PC-9 (cell line): ENCODE measurements at regions not wholly inside any gene's neighbourhood (a gene's known extent, or its start where the extent isn't known, plus 50 kb on each side); places are given as distances from the start of the nearest gene placed in this dataset.

Experiments used
- BruUV-seq: library from RNA; stranded (reverse); fragments of 400-500 nt; replicated peaks from 2 replicates; lab custom pipeline; 2021; lab: Mats Ljungman, UMichigan
- CTCF ChIA-PET: fragments of 300-600 bp; sonication (Branson Sonifier 250); formaldehyde crosslinking; loops from one replicate; lab custom pipeline; 2022; ENCODE audit warnings: antibody characterized with exemption; lab: Charles Lee
- POLR2A ChIA-PET: fragments of 300-600 bp; sonication (Branson Sonifier 250); formaldehyde crosslinking; loops from one replicate; lab custom pipeline; 2022; ENCODE audit warnings: antibody characterized with exemption; ENCODE audit not compliant: unreplicated experiment; lab: Charles Lee
- DNase-seq, 2 experiments: peaks; one replicate each; pipeline versions ENCODE4 v3.0.0 to v3.0.0-alpha.2; 2015 to 2022; ENCODE audit warnings: mixed read lengths in 1 of 2
- H2AFZ ChIP-seq: fragments of 200-600 bp; sonication (generic); 2 replicates; pipeline ENCODE4 v1.8.1; 2017; ENCODE audit warnings: antibody characterized with exemption
- H3F3A ChIP-seq: fragments of 200-600 bp; sonication (generic); 2 replicates; pipeline ENCODE4 v1.8.1; 2017; ENCODE audit warnings: antibody characterized with exemption, mild to moderate bottlenecking, low read depth; ENCODE audit not compliant: insufficient read depth
- H3K27ac ChIP-seq: fragments of 200-600 bp; sonication (generic); 2 replicates; pipeline ENCODE4 v1.6.1; 2016; ENCODE audit warnings: mixed run types
- H3K27me3 ChIP-seq: fragments of 200-600 bp; sonication (generic); 2 replicates; pipeline ENCODE4 v1.6.1; 2016; ENCODE audit warnings: low read depth, mixed run types; ENCODE audit not compliant: insufficient read depth
- H3K36me3 ChIP-seq: fragments of 200-600 bp; sonication (generic); 2 replicates; pipeline ENCODE4 v1.6.1; 2016; ENCODE audit warnings: low read depth, mixed run types
- H3K4me1 ChIP-seq: fragments of 200-600 bp; sonication (generic); replicated peaks from 2 replicates; pipeline ENCODE4 v1.6.1; 2016; ENCODE audit warnings: mixed run types; ENCODE audit not compliant: insufficient read depth
- H3K4me2 ChIP-seq: fragments of 200-600 bp; sonication (generic); 2 replicates; pipeline ENCODE4 v1.6.1; 2017; ENCODE audit warnings: mixed run types
- H3K4me3 ChIP-seq: fragments of 200-600 bp; sonication (generic); 2 replicates; pipeline ENCODE4 v1.6.1; 2016; ENCODE audit warnings: mixed run types
- H3K79me2 ChIP-seq: fragments of 200-600 bp; sonication (generic); 2 replicates; pipeline ENCODE4 v1.6.1; 2017; ENCODE audit warnings: low read depth, mixed run types
- H3K9me2 ChIP-seq: fragments of 200-600 bp; sonication (generic); 2 replicates; pipeline ENCODE4 v1.8.1; 2017; ENCODE audit warnings: mild to moderate bottlenecking; ENCODE audit not compliant: insufficient read depth
- H3K9me3 ChIP-seq: fragments of 200-600 bp; sonication (generic); 2 replicates; pipeline ENCODE4 v1.8.1; 2016; ENCODE audit warnings: low read depth; ENCODE audit not compliant: insufficient read depth
- H4K20me1 ChIP-seq: fragments of 200-600 bp; sonication (generic); 2 replicates; pipeline ENCODE4 v1.8.1; 2017; ENCODE audit not compliant: insufficient read depth
- CTCF ChIP-seq: fragments of 200-600 bp; sonication (generic); conservative IDR thresholded peaks from 2 replicates; pipeline ENCODE4 v1.6.1; 2017; ENCODE audit warnings: mixed run types, antibody characterized with exemption, mild to moderate bottlenecking, moderate library complexity
- EZH2 ChIP-seq: fragments of 200-600 bp; sonication (generic); IDR thresholded peaks from 2 replicates; pipeline ENCODE4 v1.8.0; 2017; ENCODE audit warnings: antibody characterized with exemption, low read depth
- intact Hi-C: fragments of 100-400 bp; cut with micrococcal nuclease; formaldehyde crosslinking; loops from one replicate; pipeline ENCODE4 v1.10.0; 2022; ENCODE audit not compliant: unreplicated experiment

- no peaks in the 10 kb centered on the region for H3F3A ChIP-seq
- ChIA-PET POLR2A (no interaction called here), CTCF (no interaction called here)
- no peaks in the 10 kb centered on the region for H4K20me1 ChIP-seq
- no peak overlapping the region for H3K27ac ChIP-seq
- H3K27me3 ChIP-seq: peaks cover 92% of the 10 kb centered on the region
- H3K4me3 ChIP-seq: no peak overlapping the region
- no peaks in the 10 kb centered on the region for H3K36me3 ChIP-seq
- BruUV-seq: no TSS peak
- peak; percentile 10 to 53 for DNase-seq
- no peak overlapping the region for H2AFZ ChIP-seq
- TF ChIP-seq EZH2: no peak
- TF ChIP-seq CTCF: peak; percentile 63
- intact Hi-C loops: no loop called here
- H3K9me2 ChIP-seq: no peaks in the 10 kb centered on the region
- no peak overlapping the region for H3K4me2 ChIP-seq
- no peaks in the 10 kb centered on the region for H3K79me2 ChIP-seq
- H3K4me1 ChIP-seq: no peaks in the 10 kb centered on the region
- H3K9me3 ChIP-seq: no peaks in the 10 kb centered on the region
These were observed 131.2 kb upstream of the CDH4 start for GRCh38 chr20:61120595-61121515.

- no peak for DNase-seq
- H3K4me3 ChIP-seq: no peak overlapping the region
- no TSS peak for BruUV-seq
- no peaks in the 10 kb centered on the region for H3K36me3 ChIP-seq
- no peak overlapping the region for H2AFZ ChIP-seq
- H3K27me3 ChIP-seq: peaks cover 92% of the 10 kb centered on the region
- no peaks in the 10 kb centered on the region for H3K79me2 ChIP-seq
- H3K9me2 ChIP-seq: no peaks in the 10 kb centered on the region
- intact Hi-C loops: no loop called here
- H3K4me1 ChIP-seq: no peaks in the 10 kb centered on the region
- ChIA-PET POLR2A (no interaction called here), CTCF (no interaction called here)
- no peak overlapping the region for H3K4me2 ChIP-seq
- no peak overlapping the region for H3K27ac ChIP-seq
- no peaks in the 10 kb centered on the region; the same call in 1 of the 2 replicates for H4K20me1 ChIP-seq
- H3K9me3 ChIP-seq: no peaks in the 10 kb centered on the region
- TF ChIP-seq EZH2 (no peak), CTCF (no peak)
- no peaks in the 10 kb centered on the region for H3F3A ChIP-seq
These were observed 130.4 kb upstream of the CDH4 start for GRCh38 chr20:61121661-61122060.

DNA sequence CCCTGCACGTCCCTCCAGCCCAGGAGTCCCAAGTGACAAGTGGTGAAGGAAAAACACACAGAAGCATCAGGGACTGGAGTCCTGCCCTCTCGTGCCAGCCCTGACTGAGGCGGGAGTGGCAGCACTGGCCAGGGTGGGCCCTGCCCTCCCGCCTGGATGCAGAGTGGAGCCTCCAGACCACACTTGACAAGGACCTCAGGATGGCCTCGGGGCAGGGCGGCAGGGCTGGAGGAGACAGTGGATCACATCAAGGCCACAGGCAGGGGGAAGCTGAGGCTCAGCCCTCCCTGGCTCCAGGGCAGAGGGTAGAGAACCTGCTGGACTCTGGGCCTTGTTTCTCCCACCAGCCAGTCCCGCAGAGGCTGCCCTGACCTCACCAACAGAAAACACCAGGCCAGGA is 128.8 kb upstream of the CDH4 start:
- no peaks in the 10 kb centered on the region for H3F3A ChIP-seq
- H3K4me1 ChIP-seq: no peaks in the 10 kb centered on the region
- DNase-seq: no peak
- H3K9me3 ChIP-seq: no peaks in the 10 kb centered on the region
- TF ChIP-seq CTCF (no peak), EZH2 (no peak)
- no peaks in the 10 kb centered on the region for H3K9me2 ChIP-seq
- H3K4me2 ChIP-seq: no peak overlapping the region
- H3K4me3 ChIP-seq: no peak overlapping the region
- ChIA-PET POLR2A (no interaction called here), CTCF (no interaction called here)
- no TSS peak for BruUV-seq
- no peaks in the 10 kb centered on the region for H3K79me2 ChIP-seq
- no peaks in the 10 kb centered on the region; the same call in 1 of the 2 replicates for H4K20me1 ChIP-seq
- H3K36me3 ChIP-seq: no peaks in the 10 kb centered on the region
- intact Hi-C loops: no loop called here
- peaks cover 92% of the 10 kb centered on the region for H3K27me3 ChIP-seq
- no peak overlapping the region for H3K27ac ChIP-seq
- H2AFZ ChIP-seq: no peak overlapping the region
